ENCODE measurements at regions not wholly inside any gene's neighbourhood (a gene's known extent, or its start where the extent isn't known, plus 50 kb on each side); places are given as distances from the start of the nearest gene placed in this dataset.

DNA sequence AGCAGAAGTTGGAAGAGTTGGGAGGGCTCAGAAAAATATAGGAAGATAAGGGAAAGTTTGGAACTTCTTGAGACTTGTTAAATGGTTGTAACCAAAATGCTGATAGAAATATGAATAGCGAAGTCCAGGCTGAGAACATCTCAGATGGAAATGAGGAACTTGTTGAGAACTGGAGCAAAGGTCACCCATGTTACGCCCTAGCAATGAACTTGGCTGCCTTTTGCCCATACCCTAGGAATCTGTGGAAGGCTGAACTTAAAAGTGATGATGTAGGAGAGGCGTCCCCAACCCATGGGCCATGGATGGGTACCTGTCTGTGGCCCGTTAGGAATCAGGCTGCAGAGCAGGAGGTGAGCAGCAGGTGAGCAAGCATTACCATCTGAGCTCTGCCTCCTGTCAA is 347.8 kb downstream of the ARL4A start:
- H3K14ac ChIP-seq (ENCODE audit: low read length), result no peak overlapping the region
- no peak overlapping the region for H4K91ac ChIP-seq (ENCODE audit: low read depth, low read length, poor library complexity)
- no peak overlapping the region for H3K4ac ChIP-seq (ENCODE audit: low read length)
- H2BK15ac ChIP-seq (ENCODE audit: low read length), result no peak overlapping the region
- H4K8ac ChIP-seq (ENCODE audit: low read depth, low read length), result no peak overlapping the region
- no peak overlapping the region for H3K9ac ChIP-seq (ENCODE audit: low read depth, low read length, poor library complexity)
- no peak overlapping the region for H2BK120ac ChIP-seq (ENCODE audit: low read depth, low read length)
- H2AK5ac ChIP-seq (ENCODE audit: low read depth, low read length), result no peak overlapping the region
- no peaks in the 10 kb centered on the region for H3K36me3 ChIP-seq (replicated peaks in 1 of 2; ENCODE audit: control insufficient read depth in 2 of 2, insufficient read depth in 2 of 2, low read length in 2 of 2)
- no peaks in the 10 kb centered on the region for H3K9me3 ChIP-seq (replicated peaks in 1 of 2; ENCODE audit: control insufficient read depth in 2 of 2, insufficient read depth in 1 of 2, low read depth in 1 of 2, low read length in 2 of 2)
- peak overlapping the region; percentile 11 for H3K18ac ChIP-seq (ENCODE audit: low read length)
- no peak for DNase-seq (ENCODE audit: low spot score)
- H2BK5ac ChIP-seq (ENCODE audit: low read length), result no peak overlapping the region
- H3K4me1 ChIP-seq (ENCODE audit: control insufficient read depth in 2 of 2, insufficient read depth in 1 of 2, low read depth in 1 of 2, low read length in 2 of 2), result peaks cover 1 to 51% of the 10 kb centered on the region in 2 donors
- no peak overlapping the region for H3K27ac ChIP-seq (replicated peaks; ENCODE audit: low read length)
- H3K4me3 ChIP-seq (ENCODE audit: low read length in 2 of 2), result no peak overlapping the region
- H3K4me2 ChIP-seq (ENCODE audit: insufficient read depth, low read length, poor library complexity, severe bottlenecking), result no peak overlapping the region
- no peaks in the 10 kb centered on the region for H3K27me3 ChIP-seq (ENCODE audit: control insufficient read depth in 3 of 3, insufficient read depth in 3 of 3, low read depth in 1 of 3, low read length in 3 of 3)
- no peaks in the 10 kb centered on the region for H3K79me1 ChIP-seq (ENCODE audit: low read depth, low read length)
- whole genome bisulfite sequencing, 2 donors (ENCODE audit: extremely low coverage in 2 of 2, insufficient read length in 2 of 2, insufficient replicate concordance in 1 of 2), result no CpG with 5 or more reads among the region's 4 CpGs
- no peak overlapping the region for H2BK12ac ChIP-seq (ENCODE audit: low read length)
- no peak overlapping the region for H2AFZ ChIP-seq (ENCODE audit: low read length)
- no peak overlapping the region for H3K23ac ChIP-seq (ENCODE audit: low read depth, low read length, poor library complexity)

GRCh38 chr7:13036256-13036780 is 348.9 kb downstream of the ARL4A start:
- H3K4me1 ChIP-seq (ENCODE audit: control insufficient read depth in 2 of 2, insufficient read depth in 1 of 2, low read depth in 1 of 2, low read length in 2 of 2), result peaks cover 1 to 41% of the 10 kb centered on the region in 2 donors
- no peak overlapping the region for H3K4me3 ChIP-seq (ENCODE audit: low read length in 2 of 2)
- no peak overlapping the region for H2AFZ ChIP-seq (ENCODE audit: low read length)
- no peak overlapping the region for H3K27ac ChIP-seq (replicated peaks; ENCODE audit: low read length)
- no peak overlapping the region for H3K14ac ChIP-seq (ENCODE audit: low read length)
- no peak overlapping the region for H2BK120ac ChIP-seq (ENCODE audit: low read depth, low read length)
- H4K91ac ChIP-seq (ENCODE audit: low read depth, low read length, poor library complexity), result no peak overlapping the region
- no peak overlapping the region for H4K8ac ChIP-seq (ENCODE audit: low read depth, low read length)
- H3K4me2 ChIP-seq (ENCODE audit: insufficient read depth, low read length, poor library complexity, severe bottlenecking), result no peak overlapping the region
- H2BK5ac ChIP-seq (ENCODE audit: low read length), result no peak overlapping the region
- no peak overlapping the region for H2AK5ac ChIP-seq (ENCODE audit: low read depth, low read length)
- no peaks in the 10 kb centered on the region for H3K9me3 ChIP-seq (replicated peaks in 1 of 2; ENCODE audit: control insufficient read depth in 2 of 2, insufficient read depth in 1 of 2, low read depth in 1 of 2, low read length in 2 of 2)
- no peak overlapping the region for H2BK12ac ChIP-seq (ENCODE audit: low read length)
- no peaks in the 10 kb centered on the region for H3K79me1 ChIP-seq (ENCODE audit: low read depth, low read length)
- H3K4ac ChIP-seq (ENCODE audit: low read length), result no peak overlapping the region
- no peaks in the 10 kb centered on the region for H3K36me3 ChIP-seq (replicated peaks in 1 of 2; ENCODE audit: control insufficient read depth in 2 of 2, insufficient read depth in 2 of 2, low read length in 2 of 2)
- H3K23ac ChIP-seq (ENCODE audit: low read depth, low read length, poor library complexity), result no peak overlapping the region
- H3K9ac ChIP-seq (ENCODE audit: low read depth, low read length, poor library complexity), result no peak overlapping the region
- no peak overlapping the region for H2BK15ac ChIP-seq (ENCODE audit: low read length)
- H3K27me3 ChIP-seq (ENCODE audit: control insufficient read depth in 3 of 3, insufficient read depth in 3 of 3, low read depth in 1 of 3, low read length in 3 of 3), result no peaks in the 10 kb centered on the region
- no peak for DNase-seq (ENCODE audit: low spot score)
- H3K18ac ChIP-seq (ENCODE audit: low read length), result no peak overlapping the region

- Histone ChIP-seq H3K23ac (ENCODE audit: low read depth, low read length, poor library complexity) (no peak overlapping the region), H3K4me1 (ENCODE audit: control insufficient read depth in 2 of 2, insufficient read depth in 1 of 2, low read depth in 1 of 2, low read length in 2 of 2) (peaks cover 1 to 33% of the 10 kb centered on the region in 2 donors), H2BK12ac (ENCODE audit: low read length) (no peak overlapping the region), H3K18ac (ENCODE audit: low read length) (no peak overlapping the region), H2BK15ac (ENCODE audit: low read length) (no peak overlapping the region), H3K9me3 (replicated peaks in 1 of 2; ENCODE audit: control insufficient read depth in 2 of 2, insufficient read depth in 1 of 2, low read depth in 1 of 2, low read length in 2 of 2) (no peaks in the 10 kb centered on the region), H2BK120ac (ENCODE audit: low read depth, low read length) (no peak overlapping the region), H4K8ac (ENCODE audit: low read depth, low read length) (no peak overlapping the region), H3K14ac (ENCODE audit: low read length) (no peak overlapping the region), H3K36me3 (replicated peaks in 1 of 2; ENCODE audit: control insufficient read depth in 2 of 2, insufficient read depth in 2 of 2, low read length in 2 of 2) (no peaks in the 10 kb centered on the region), H4K91ac (ENCODE audit: low read depth, low read length, poor library complexity) (no peak overlapping the region), H2AK5ac (ENCODE audit: low read depth, low read length) (no peak overlapping the region), H2AFZ (ENCODE audit: low read length) (no peak overlapping the region), H3K27me3 (ENCODE audit: control insufficient read depth in 3 of 3, insufficient read depth in 3 of 3, low read depth in 1 of 3, low read length in 3 of 3) (no peaks in the 10 kb centered on the region), H3K4me2 (ENCODE audit: insufficient read depth, low read length, poor library complexity, severe bottlenecking) (no peak overlapping the region), H3K9ac (ENCODE audit: low read depth, low read length, poor library complexity) (no peak overlapping the region), H3K27ac (replicated peaks; ENCODE audit: low read length) (no peak overlapping the region), H2BK5ac (ENCODE audit: low read length) (no peak overlapping the region), H3K4ac (ENCODE audit: low read length) (no peak overlapping the region), H3K79me1 (ENCODE audit: low read depth, low read length) (no peaks in the 10 kb centered on the region), H3K4me3 (ENCODE audit: low read length in 2 of 2) (no peak overlapping the region)
- no peak for DNase-seq (ENCODE audit: low spot score)
- no CpG with 5 or more reads among the region's 1 CpG for WGBS, 2 donors (ENCODE audit: extremely low coverage in 2 of 2, insufficient read length in 2 of 2, insufficient replicate concordance in 1 of 2)
Observed at GRCh38 chr7:13037216-13037615, 349.8 kb downstream of the ARL4A start.

DNA sequence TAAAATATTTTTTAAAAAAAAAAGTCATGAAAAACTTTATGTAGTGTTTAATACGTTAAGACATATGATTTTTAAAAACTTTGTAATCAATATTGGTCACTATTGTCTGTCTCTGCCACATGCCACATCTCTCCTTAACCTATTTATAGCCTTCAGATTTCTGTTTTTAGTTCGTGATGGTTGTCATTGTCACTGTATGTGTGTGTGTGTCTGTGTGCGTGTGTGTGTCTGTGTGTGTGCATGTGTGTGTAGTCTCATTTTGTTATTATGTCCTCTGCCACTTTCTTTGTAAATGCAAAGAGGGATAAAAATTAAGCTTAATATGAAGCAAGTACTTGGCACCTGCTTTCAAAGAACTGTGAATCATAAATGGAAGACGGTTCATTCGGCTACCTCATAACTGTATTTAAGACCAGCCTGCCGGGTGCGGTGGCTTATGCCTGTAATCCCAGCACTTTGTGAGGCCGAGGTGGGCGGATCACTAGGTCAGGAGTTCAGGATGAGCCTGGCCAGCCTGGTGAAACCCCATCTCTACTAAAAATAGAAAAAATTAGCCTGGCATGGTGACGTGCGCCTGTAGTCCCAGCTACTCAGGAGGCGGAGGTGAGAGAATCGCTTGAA is 354.0 kb downstream of the ARL4A start:
- no peak overlapping the region for H3K14ac ChIP-seq (ENCODE audit: low read length)
- no peaks in the 10 kb centered on the region for H3K36me3 ChIP-seq (replicated peaks in 1 of 2; ENCODE audit: control insufficient read depth in 2 of 2, insufficient read depth in 2 of 2, low read length in 2 of 2)
- no peak overlapping the region for H2AFZ ChIP-seq (ENCODE audit: low read length)
- no CpG with 5 or more reads among the region's 13 CpGs for WGBS, 2 donors (ENCODE audit: extremely low coverage in 2 of 2, insufficient read length in 2 of 2, insufficient replicate concordance in 1 of 2)
- H4K91ac ChIP-seq (ENCODE audit: low read depth, low read length, poor library complexity), result no peak overlapping the region
- H4K8ac ChIP-seq (ENCODE audit: low read depth, low read length), result no peak overlapping the region
- no peaks in the 10 kb centered on the region for H3K9me3 ChIP-seq (replicated peaks in 1 of 2; ENCODE audit: control insufficient read depth in 2 of 2, insufficient read depth in 1 of 2, low read depth in 1 of 2, low read length in 2 of 2)
- H3K27ac ChIP-seq (replicated peaks; ENCODE audit: low read length), result no peak overlapping the region
- no peak overlapping the region for H2BK12ac ChIP-seq (ENCODE audit: low read length)
- H3K9ac ChIP-seq (ENCODE audit: low read depth, low read length, poor library complexity), result no peak overlapping the region
- no peak overlapping the region for H3K4ac ChIP-seq (ENCODE audit: low read length)
- H3K23ac ChIP-seq (ENCODE audit: low read depth, low read length, poor library complexity), result no peak overlapping the region
- no peak overlapping the region for H2BK120ac ChIP-seq (ENCODE audit: low read depth, low read length)
- H2AK5ac ChIP-seq (ENCODE audit: low read depth, low read length), result no peak overlapping the region
- no peak overlapping the region for H3K4me2 ChIP-seq (ENCODE audit: insufficient read depth, low read length, poor library complexity, severe bottlenecking)
- no peak overlapping the region for H2BK5ac ChIP-seq (ENCODE audit: low read length)
- H3K79me1 ChIP-seq (ENCODE audit: low read depth, low read length), result no peaks in the 10 kb centered on the region
- no peaks in the 10 kb centered on the region for H3K27me3 ChIP-seq (ENCODE audit: control insufficient read depth in 3 of 3, insufficient read depth in 3 of 3, low read depth in 1 of 3, low read length in 3 of 3)
- no peak overlapping the region for H2BK15ac ChIP-seq (ENCODE audit: low read length)
- peaks cover 0 to 15% of the 10 kb centered on the region in 2 donors for H3K4me1 ChIP-seq (ENCODE audit: control insufficient read depth in 2 of 2, insufficient read depth in 1 of 2, low read depth in 1 of 2, low read length in 2 of 2)
- H3K4me3 ChIP-seq (ENCODE audit: low read length in 2 of 2), result no peak overlapping the region
- no peak for DNase-seq (ENCODE audit: low spot score)
- no peak overlapping the region for H3K18ac ChIP-seq (ENCODE audit: low read length)

All from neuronal stem cell (in vitro differentiated cells).